ENCODE measurements at regions not wholly inside any gene's neighbourhood (a gene's known extent, or its start where the extent isn't known, plus 50 kb on each side); places are given as distances from the start of the nearest gene placed in this dataset.

DNA sequence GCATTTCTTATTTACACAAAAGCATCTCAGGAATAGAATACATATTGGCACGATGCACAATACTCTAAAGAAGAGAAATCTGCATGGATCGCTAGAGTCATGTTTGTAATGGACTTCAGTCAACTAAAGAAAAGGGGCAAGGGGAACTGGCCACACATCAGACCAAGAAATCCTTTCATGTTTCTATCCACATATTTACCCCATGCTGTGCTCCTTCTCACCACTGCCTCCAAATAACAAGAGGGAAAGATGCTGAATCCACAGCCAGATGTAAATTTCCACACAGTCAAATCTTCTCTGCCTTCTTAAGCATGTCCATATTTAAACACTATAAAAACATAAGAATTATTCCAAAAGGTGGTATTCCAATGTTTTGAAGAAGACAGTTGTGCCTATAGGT, 67.6 kb downstream of the COX18 start:
- Histone ChIP-seq H3K36me3 (ENCODE audit: control insufficient read depth, insufficient read depth, low read length) (no peaks in the 10 kb centered on the region), H3K4me1 (ENCODE audit: control insufficient read depth, insufficient read depth, low read length) (no peaks in the 10 kb centered on the region), H3K27ac (ENCODE audit: low read depth, low read length) (no peak overlapping the region), H3K27me3 (ENCODE audit: control insufficient read depth, insufficient read depth, low read length) (no peaks in the 10 kb centered on the region), H3K9me3 (ENCODE audit: control insufficient read depth, insufficient read depth, low read length) (no peaks in the 10 kb centered on the region), H3K4me3 (ENCODE audit: low read depth, low read length) (no peak overlapping the region)
- peak in 1 of 6 donors; percentile 4 for DNase-seq (ENCODE audit: low read depth in 4 of 6, low spot score in 6 of 6)
- no CpG with 5 or more reads among the region's 2 CpGs for WGBS (ENCODE audit: insufficient coverage)

DNA sequence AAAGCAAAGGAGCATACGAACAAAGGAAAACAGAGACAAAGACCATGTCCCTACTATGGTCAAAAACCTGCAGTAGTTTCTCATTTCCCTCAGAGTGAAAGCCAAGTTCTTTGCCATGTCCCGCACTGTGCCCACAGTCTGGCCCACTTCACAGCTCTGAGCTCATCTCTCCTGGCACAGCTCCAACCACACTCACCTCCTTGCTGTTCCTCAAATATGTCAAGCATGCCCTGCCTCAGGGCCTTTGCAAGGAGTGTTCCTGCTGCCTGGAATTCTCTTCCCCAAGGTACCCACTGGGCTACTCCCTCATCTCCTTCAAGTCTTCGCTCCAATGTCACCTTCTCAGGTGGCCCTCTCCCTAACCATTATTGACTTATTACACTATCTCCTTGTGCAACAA, 72.1 kb downstream of the COX18 start:
- Histone ChIP-seq H3K4me1 (ENCODE audit: control insufficient read depth, insufficient read depth, low read length) (no peaks in the 10 kb centered on the region), H3K27me3 (ENCODE audit: control insufficient read depth, insufficient read depth, low read length) (no peaks in the 10 kb centered on the region), H3K4me3 (ENCODE audit: low read depth, low read length) (no peak overlapping the region), H3K9me3 (ENCODE audit: control insufficient read depth, insufficient read depth, low read length) (no peaks in the 10 kb centered on the region), H3K36me3 (ENCODE audit: control insufficient read depth, insufficient read depth, low read length) (no peaks in the 10 kb centered on the region), H3K27ac (ENCODE audit: low read depth, low read length) (no peak overlapping the region)
- no peak for DNase-seq (ENCODE audit: low read depth in 4 of 6, low spot score in 6 of 6)
- WGBS (ENCODE audit: insufficient coverage), result 90% methylated on average over 3 of the region's 3 CpGs

DNA sequence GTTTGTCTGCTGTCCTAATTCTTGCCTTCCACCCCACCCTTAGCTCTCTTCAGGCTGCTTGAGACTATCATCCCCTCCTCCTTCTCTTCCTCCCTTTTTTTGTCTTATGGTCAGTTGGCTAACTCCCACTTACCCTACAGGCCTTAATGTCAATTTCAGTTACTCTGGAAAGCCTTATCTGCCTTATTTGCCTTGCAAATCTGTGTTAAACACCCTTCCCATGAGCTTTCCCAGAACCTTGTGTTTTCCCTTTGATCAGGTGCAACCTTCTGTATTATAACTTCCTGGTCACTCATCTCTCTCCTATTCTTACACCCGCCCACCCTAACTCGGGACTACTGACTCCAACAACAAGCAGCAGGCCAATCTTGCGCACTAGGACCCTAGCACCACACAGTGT, 74.8 kb downstream of the COX18 start:
- Histone ChIP-seq H3K36me3 (ENCODE audit: control insufficient read depth, insufficient read depth, low read length) (no peaks in the 10 kb centered on the region), H3K4me3 (ENCODE audit: low read depth, low read length) (no peak overlapping the region), H3K27me3 (ENCODE audit: control insufficient read depth, insufficient read depth, low read length) (no peaks in the 10 kb centered on the region), H3K4me1 (ENCODE audit: control insufficient read depth, insufficient read depth, low read length) (no peaks in the 10 kb centered on the region), H3K9me3 (ENCODE audit: control insufficient read depth, insufficient read depth, low read length) (no peaks in the 10 kb centered on the region), H3K27ac (ENCODE audit: low read depth, low read length) (no peak overlapping the region)
- WGBS (ENCODE audit: insufficient coverage), result 86% methylated on average over 2 of the region's 3 CpGs
- DNase-seq (ENCODE audit: low read depth in 4 of 6, low spot score in 6 of 6), result no peak

DNA sequence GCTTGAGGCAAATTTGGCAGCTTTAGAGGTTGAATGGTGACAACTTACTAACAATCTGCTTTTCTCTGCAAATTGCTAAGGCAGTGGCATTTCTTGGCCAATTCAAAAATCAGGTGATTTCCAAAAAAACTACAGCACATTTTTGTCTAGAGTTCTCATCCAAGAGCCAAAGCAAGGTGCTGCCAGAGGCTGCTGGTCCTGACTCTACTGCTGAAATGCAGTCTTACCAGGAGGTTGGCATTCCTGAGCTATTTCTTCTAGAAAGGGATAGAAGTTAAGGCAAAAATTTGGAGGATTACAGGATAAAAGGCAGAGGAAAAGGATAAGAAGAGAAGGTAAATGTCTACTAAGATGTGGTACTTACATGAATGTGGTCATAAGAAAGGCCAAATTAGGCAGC, 75.6 kb downstream of the COX18 start:
- H3K27me3 ChIP-seq (ENCODE audit: control insufficient read depth, insufficient read depth, low read length), result no peaks in the 10 kb centered on the region
- no peaks in the 10 kb centered on the region for H3K36me3 ChIP-seq (ENCODE audit: control insufficient read depth, insufficient read depth, low read length)
- no peak for DNase-seq (ENCODE audit: low read depth in 4 of 6, low spot score in 6 of 6)
- H3K27ac ChIP-seq (ENCODE audit: low read depth, low read length), result no peak overlapping the region
- no peaks in the 10 kb centered on the region for H3K9me3 ChIP-seq (ENCODE audit: control insufficient read depth, insufficient read depth, low read length)
- H3K4me1 ChIP-seq (ENCODE audit: control insufficient read depth, insufficient read depth, low read length), result no peaks in the 10 kb centered on the region
- H3K4me3 ChIP-seq (ENCODE audit: low read depth, low read length), result no peak overlapping the region

DNA sequence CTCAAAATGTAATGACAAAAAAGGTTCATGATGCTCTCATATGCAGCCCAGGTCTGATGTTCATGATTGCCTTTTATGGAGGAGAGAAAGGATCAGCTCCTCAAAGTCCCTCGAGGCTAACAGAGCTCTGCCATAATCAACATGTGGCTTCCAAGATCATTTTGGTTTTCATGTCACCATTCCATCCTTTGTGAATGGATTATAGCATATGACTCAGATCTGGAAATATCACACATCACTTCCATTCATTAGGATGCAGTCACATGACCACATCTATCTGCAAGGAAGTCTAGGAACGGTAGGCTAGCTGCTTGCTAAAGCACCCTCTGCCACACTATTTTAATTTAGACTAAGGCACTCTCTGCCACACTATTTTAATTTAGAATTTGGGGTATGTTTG, 77.6 kb downstream of the COX18 start:
- no peaks in the 10 kb centered on the region for H3K27me3 ChIP-seq (ENCODE audit: control insufficient read depth, insufficient read depth, low read length)
- WGBS (ENCODE audit: insufficient coverage), result no CpG with 5 or more reads among the region's 2 CpGs
- no peak for DNase-seq (ENCODE audit: low read depth in 4 of 6, low spot score in 6 of 6)
- H3K4me3 ChIP-seq (ENCODE audit: low read depth, low read length), result no peak overlapping the region
- H3K36me3 ChIP-seq (ENCODE audit: control insufficient read depth, insufficient read depth, low read length), result no peaks in the 10 kb centered on the region
- H3K9me3 ChIP-seq (ENCODE audit: control insufficient read depth, insufficient read depth, low read length), result no peaks in the 10 kb centered on the region
- no peaks in the 10 kb centered on the region for H3K4me1 ChIP-seq (ENCODE audit: control insufficient read depth, insufficient read depth, low read length)
- H3K27ac ChIP-seq (ENCODE audit: low read depth, low read length), result no peak overlapping the region

DNA sequence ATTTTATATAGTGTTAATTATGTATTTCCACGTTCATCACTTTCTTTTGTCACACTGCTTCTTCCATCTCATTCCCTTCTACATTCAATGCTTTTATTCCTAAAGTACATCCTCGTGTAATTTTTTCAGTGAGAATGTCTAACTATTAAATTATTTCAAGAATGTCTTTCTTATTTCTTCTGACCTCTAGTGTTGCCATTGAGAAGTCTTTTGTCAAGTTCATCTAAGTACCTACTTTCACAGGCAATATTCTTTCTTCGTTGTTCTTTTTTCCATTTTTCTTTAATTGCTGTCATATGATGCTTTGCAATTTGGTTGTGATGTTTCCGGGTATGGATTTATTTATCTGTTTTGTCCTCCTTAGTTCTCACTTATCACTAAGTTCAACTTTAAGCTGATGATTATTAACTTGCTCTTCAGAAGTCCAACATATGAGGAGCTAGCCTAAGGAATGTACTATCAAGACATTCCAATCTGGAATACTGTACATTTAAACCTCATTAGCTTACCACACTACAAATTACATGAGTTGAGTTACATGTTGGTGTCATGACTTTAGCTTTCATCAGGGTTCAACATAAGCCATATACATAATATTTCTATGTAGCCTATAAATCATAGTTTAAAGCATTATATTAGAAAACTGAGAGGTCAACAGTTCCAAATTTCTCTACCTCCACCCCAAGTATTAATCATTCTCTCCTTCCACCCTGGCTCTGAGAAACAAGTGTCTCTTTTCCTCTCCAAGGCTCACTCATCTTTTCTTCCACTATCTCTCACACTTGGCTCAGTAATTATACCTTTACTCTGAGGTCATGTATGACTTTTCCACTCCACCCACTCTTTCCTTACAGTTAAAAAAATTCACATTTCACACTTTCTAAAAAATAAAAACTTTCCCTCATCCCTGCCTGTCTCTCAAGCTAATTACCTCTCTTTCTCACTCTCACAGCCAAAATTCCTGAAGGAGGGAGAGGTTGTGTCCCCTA, 81.5 kb downstream of the COX18 start:
- H3K4me3 ChIP-seq (ENCODE audit: low read depth, low read length), result no peak overlapping the region
- H3K27me3 ChIP-seq (ENCODE audit: control insufficient read depth, insufficient read depth, low read length), result no peaks in the 10 kb centered on the region
- no peak for DNase-seq (ENCODE audit: low read depth in 4 of 6, low spot score in 6 of 6)
- no peaks in the 10 kb centered on the region for H3K4me1 ChIP-seq (ENCODE audit: control insufficient read depth, insufficient read depth, low read length)
- H3K36me3 ChIP-seq (ENCODE audit: control insufficient read depth, insufficient read depth, low read length), result no peaks in the 10 kb centered on the region
- no peaks in the 10 kb centered on the region for H3K9me3 ChIP-seq (ENCODE audit: control insufficient read depth, insufficient read depth, low read length)
- WGBS (ENCODE audit: insufficient coverage), result no CpG with 5 or more reads among the region's 4 CpGs
- no peak overlapping the region for H3K27ac ChIP-seq (ENCODE audit: low read depth, low read length)

DNA sequence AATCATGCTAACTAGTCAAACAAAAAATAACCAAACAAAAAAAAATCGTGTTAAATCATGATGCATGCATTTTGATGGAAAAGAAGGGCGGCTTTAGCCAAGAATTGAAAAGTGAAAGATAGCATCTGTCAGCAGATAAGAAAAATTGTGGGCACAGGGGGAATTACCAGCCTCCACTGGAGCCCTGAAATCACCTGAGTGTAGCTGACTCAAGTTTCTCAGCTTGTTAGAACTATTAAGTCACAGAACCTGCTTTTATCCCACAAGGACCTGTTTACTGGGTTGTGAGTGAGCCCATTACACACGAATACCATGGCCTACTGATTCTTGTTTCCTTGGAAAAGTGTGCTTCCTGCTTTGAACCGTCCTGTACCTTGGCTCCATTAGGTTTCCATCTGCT, 85.2 kb downstream of the COX18 start:
- DNase-seq (ENCODE audit: low read depth in 4 of 6, low spot score in 6 of 6), result no peak
- no peaks in the 10 kb centered on the region for H3K27me3 ChIP-seq (ENCODE audit: control insufficient read depth, insufficient read depth, low read length)
- no peak overlapping the region for H3K27ac ChIP-seq (ENCODE audit: low read depth, low read length)
- H3K9me3 ChIP-seq (ENCODE audit: control insufficient read depth, insufficient read depth, low read length), result no peaks in the 10 kb centered on the region
- H3K36me3 ChIP-seq (ENCODE audit: control insufficient read depth, insufficient read depth, low read length), result no peaks in the 10 kb centered on the region
- no peak overlapping the region for H3K4me3 ChIP-seq (ENCODE audit: low read depth, low read length)
- WGBS (ENCODE audit: insufficient coverage), result no CpG with 5 or more reads among the region's 4 CpGs
- H3K4me1 ChIP-seq (ENCODE audit: control insufficient read depth, insufficient read depth, low read length), result no peaks in the 10 kb centered on the region

DNA sequence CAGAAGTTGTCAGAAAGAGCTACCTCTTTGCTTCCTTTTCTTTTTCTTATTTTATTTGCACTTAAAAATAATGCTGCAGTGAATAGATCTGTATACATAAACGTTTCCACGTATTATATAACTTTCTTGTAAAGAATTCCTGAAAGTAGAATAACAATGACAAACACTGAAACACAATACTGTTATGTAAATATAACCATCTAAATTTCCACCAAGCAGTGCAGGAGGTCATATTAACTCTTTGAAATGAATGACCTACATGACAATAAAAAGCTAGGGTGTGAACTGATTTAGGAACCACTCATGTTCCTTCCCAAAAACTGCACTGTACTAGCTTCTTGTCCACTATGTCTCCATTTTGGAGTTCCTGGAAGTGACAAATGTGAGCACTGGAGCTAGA, 85.8 kb downstream of the COX18 start:
- Histone ChIP-seq H3K36me3 (ENCODE audit: control insufficient read depth, insufficient read depth, low read length) (no peaks in the 10 kb centered on the region), H3K4me3 (ENCODE audit: low read depth, low read length) (no peak overlapping the region), H3K4me1 (ENCODE audit: control insufficient read depth, insufficient read depth, low read length) (no peaks in the 10 kb centered on the region), H3K9me3 (ENCODE audit: control insufficient read depth, insufficient read depth, low read length) (no peaks in the 10 kb centered on the region), H3K27me3 (ENCODE audit: control insufficient read depth, insufficient read depth, low read length) (no peaks in the 10 kb centered on the region), H3K27ac (ENCODE audit: low read depth, low read length) (no peak overlapping the region)
- no peak for DNase-seq (ENCODE audit: low read depth in 4 of 6, low spot score in 6 of 6)
- WGBS (ENCODE audit: insufficient coverage), result no CpG with 5 or more reads among the region's 2 CpGs

DNA sequence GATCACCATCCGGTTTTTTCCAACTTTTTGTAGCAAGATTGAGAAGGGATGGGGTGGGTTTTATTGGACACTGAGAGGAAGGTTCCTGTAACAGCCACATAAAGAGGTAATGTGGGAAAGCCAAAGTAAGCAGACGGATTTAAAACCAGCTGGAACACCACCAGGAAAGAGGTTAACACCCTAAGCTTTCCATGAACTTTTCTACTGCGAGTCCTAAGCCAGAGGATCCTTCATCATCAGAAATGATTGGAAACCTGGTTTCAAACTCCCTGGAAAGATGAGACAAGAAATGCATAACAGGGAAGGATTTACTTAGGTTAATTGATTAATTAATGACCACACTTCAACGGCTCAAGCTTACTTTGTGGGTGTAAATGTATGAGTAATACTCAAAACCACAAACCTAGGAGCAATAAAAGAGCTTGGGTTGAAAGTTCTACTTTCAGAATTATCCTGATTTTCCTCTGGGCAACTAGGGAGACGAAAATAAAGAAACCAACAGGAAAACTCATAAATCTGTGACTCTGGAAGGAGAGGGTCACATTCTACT, 91.5 kb downstream of the COX18 start:
- 76% methylated on average over 3 of the region's 5 CpGs for WGBS (ENCODE audit: insufficient coverage)
- Histone ChIP-seq H3K9me3 (ENCODE audit: control insufficient read depth, insufficient read depth, low read length) (no peaks in the 10 kb centered on the region), H3K27me3 (ENCODE audit: control insufficient read depth, insufficient read depth, low read length) (no peaks in the 10 kb centered on the region), H3K36me3 (ENCODE audit: control insufficient read depth, insufficient read depth, low read length) (no peaks in the 10 kb centered on the region), H3K27ac (ENCODE audit: low read depth, low read length) (no peak overlapping the region), H3K4me1 (ENCODE audit: control insufficient read depth, insufficient read depth, low read length) (no peaks in the 10 kb centered on the region), H3K4me3 (ENCODE audit: low read depth, low read length) (no peak overlapping the region)
- no peak for DNase-seq (ENCODE audit: low read depth in 4 of 6, low spot score in 6 of 6)

DNA sequence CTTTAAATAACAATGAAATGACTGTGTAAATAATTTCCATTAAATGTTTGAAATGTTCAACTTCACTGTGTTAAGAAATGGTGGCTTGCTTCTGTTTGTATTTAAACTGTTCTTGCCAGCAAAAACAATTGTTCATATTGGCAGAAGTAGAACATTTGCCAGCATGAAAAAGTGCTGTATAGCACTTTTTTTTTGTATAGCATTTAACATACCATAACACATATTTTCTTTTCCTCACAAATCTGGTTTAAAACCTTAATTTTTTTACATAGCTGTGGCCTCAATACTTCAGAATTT, 94.1 kb downstream of the COX18 start:
- H3K27me3 ChIP-seq (ENCODE audit: control insufficient read depth, insufficient read depth, low read length), result no peaks in the 10 kb centered on the region
- no peaks in the 10 kb centered on the region for H3K36me3 ChIP-seq (ENCODE audit: control insufficient read depth, insufficient read depth, low read length)
- no peaks in the 10 kb centered on the region for H3K4me1 ChIP-seq (ENCODE audit: control insufficient read depth, insufficient read depth, low read length)
- no peak overlapping the region for H3K27ac ChIP-seq (ENCODE audit: low read depth, low read length)
- H3K4me3 ChIP-seq (ENCODE audit: low read depth, low read length), result no peak overlapping the region
- H3K9me3 ChIP-seq (ENCODE audit: control insufficient read depth, insufficient read depth, low read length), result no peaks in the 10 kb centered on the region
- DNase-seq (ENCODE audit: low read depth in 4 of 6, low spot score in 6 of 6), result no peak

All from spinal cord (tissue), 9 donors.